ENCODE measurements at regions not wholly inside any gene's neighbourhood (a gene's known extent, or its start where the extent isn't known, plus 50 kb on each side); places are given as distances from the start of the nearest gene placed in this dataset.

DNA sequence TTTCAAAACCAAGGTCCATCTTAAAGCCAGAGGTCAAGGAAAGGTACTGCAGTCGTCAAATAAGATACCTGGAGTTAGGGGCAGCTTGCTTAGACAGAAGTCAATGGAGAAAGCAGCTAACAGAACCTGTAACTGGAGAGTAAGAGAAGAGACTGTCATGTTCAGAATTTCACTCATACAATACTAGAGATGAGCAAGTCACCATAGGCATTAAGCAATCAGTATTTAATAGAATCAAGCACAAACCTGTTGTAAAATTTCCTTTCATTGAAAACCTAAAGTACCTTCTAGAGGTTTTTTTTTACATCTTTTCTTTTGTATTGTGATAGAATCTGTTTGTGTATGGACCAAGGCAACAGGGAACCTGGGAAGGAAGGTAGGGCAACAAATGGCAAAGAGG, 183.4 kb upstream of the ERBB4 start (continued):
- TF ChIP-seq, protein P1, sequence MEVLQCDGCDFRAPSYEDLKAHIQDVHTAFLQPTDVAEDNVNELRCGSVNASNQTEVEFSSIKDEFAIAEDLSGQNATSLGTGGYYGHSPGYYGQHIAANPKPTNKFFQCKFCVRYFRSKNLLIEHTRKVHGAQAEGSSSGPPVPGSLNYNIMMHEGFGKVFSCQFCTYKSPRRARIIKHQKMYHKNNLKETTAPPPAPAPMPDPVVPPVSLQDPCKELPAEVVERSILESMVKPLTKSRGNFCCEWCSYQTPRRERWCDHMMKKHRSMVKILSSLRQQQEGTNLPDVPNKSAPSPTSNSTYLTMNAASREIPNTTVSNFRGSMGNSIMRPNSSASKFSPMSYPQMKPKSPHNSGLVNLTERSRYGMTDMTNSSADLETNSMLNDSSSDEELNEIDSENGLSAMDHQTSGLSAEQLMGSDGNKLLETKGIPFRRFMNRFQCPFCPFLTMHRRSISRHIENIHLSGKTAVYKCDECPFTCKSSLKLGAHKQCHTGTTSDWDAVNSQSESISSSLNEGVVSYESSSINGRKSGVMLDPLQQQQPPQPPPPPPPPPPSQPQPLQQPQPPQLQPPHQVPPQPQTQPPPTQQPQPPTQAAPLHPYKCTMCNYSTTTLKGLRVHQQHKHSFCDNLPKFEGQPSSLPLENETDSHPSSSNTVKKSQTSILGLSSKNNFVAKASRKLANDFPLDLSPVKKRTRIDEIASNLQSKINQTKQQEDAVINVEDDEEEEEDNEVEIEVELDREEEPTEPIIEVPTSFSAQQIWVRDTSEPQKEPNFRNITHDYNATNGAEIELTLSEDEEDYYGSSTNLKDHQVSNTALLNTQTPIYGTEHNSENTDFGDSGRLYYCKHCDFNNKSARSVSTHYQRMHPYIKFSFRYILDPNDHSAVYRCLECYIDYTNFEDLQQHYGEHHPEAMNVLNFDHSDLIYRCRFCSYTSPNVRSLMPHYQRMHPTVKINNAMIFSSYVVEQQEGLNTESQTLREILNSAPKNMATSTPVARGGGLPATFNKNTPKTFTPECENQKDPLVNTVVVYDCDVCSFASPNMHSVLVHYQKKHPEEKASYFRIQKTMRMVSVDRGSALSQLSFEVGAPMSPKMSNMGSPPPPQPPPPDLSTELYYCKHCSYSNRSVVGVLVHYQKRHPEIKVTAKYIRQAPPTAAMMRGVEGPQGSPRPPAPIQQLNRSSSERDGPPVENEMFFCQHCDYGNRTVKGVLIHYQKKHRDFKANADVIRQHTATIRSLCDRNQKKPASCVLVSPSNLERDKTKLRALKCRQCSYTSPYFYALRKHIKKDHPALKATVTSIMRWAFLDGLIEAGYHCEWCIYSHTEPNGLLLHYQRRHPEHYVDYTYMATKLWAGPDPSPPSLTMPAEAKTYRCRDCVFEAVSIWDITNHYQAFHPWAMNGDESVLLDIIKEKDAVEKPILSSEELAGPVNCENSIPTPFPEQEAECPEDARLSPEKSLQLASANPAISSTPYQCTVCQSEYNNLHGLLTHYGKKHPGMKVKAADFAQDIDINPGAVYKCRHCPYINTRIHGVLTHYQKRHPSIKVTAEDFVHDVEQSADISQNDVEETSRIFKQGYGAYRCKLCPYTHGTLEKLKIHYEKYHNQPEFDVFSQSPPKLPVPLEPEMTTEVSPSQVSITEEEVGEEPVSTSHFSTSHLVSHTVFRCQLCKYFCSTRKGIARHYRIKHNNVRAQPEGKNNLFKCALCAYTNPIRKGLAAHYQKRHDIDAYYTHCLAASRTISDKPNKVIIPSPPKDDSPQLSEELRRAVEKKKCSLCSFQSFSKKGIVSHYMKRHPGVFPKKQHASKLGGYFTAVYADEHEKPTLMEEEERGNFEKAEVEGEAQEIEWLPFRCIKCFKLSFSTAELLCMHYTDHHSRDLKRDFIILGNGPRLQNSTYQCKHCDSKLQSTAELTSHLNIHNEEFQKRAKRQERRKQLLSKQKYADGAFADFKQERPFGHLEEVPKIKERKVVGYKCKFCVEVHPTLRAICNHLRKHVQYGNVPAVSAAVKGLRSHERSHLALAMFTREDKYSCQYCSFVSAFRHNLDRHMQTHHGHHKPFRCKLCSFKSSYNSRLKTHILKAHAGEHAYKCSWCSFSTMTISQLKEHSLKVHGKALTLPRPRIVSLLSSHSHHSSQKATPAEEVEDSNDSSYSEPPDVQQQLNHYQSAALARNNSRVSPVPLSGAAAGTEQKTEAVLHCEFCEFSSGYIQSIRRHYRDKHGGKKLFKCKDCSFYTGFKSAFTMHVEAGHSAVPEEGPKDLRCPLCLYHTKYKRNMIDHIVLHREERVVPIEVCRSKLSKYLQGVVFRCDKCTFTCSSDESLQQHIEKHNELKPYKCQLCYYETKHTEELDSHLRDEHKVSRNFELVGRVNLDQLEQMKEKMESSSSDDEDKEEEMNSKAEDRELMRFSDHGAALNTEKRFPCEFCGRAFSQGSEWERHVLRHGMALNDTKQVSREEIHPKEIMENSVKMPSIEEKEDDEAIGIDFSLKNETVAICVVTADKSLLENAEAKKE (CRISPR knock-in tag; IDR thresholded peaks at IDR 0.05) = no peak
- TF ChIP-seq, protein P2, sequence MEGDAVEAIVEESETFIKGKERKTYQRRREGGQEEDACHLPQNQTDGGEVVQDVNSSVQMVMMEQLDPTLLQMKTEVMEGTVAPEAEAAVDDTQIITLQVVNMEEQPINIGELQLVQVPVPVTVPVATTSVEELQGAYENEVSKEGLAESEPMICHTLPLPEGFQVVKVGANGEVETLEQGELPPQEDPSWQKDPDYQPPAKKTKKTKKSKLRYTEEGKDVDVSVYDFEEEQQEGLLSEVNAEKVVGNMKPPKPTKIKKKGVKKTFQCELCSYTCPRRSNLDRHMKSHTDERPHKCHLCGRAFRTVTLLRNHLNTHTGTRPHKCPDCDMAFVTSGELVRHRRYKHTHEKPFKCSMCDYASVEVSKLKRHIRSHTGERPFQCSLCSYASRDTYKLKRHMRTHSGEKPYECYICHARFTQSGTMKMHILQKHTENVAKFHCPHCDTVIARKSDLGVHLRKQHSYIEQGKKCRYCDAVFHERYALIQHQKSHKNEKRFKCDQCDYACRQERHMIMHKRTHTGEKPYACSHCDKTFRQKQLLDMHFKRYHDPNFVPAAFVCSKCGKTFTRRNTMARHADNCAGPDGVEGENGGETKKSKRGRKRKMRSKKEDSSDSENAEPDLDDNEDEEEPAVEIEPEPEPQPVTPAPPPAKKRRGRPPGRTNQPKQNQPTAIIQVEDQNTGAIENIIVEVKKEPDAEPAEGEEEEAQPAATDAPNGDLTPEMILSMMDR (conservative IDR thresholded peaks at IDR 0.05; ENCODE audit: low read depth in 2 of 2) = no peak
- TF ChIP-seq NANOG (IDR thresholded peaks at IDR 0.05; ENCODE audit: borderline replicate concordance) (no peak), ZNF331 (CRISPR knock-in tag; IDR thresholded peaks at IDR 0.05; ENCODE audit: low read depth) (no peak), ZNF114 (CRISPR knock-in tag; IDR thresholded peaks at IDR 0.05) (no peak), STAT1 (IDR thresholded peaks at IDR 0.05; ENCODE audit: unreplicated experiment) (no peak)

DNA sequence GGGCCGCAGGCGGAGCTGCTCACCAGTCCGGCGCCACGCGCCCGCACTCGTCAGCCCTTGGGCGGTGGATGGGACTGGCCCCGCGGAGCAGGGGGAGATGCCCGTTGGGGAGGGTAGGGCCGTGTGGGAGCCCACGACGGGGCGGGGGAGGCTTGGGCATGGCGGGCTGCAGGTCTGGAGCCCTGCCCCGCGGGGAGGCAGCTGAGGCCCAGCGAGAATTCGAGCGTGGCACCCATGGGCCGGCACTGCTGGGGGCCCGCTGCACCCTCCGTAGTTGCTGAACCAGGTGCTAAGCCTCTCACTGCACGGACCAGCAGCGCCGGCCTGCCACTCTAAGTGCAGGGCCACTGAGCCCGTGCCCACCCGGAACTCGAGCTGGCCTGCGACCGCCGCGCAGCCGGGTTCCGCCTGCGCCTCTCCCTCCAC, 182.4 kb upstream of the ERBB4 start:
- Mint-ChIP-seq H3K4me1 (peaks cover 1% of the 10 kb centered on the region; the same call in 2 of the 3 replicates), H3K36me3 (ENCODE audit: low read depth) (peaks cover 14% of the 10 kb centered on the region), H3K27me3 (ENCODE audit: insufficient read depth, low read depth, poor library complexity) (peaks cover 3% of the 10 kb centered on the region), H3K4me3 (no peak overlapping the region), H3K9me3 (peaks cover 20% of the 10 kb centered on the region), H3K27ac (no peak overlapping the region)
- no peak overlapping the region for H2AFZ ChIP-seq
- no peaks in the 10 kb centered on the region for H3K36me3 ChIP-seq (ENCODE audit: insufficient read depth)
- no peak overlapping the region for H3K4me3 ChIP-seq
- H3K27ac ChIP-seq (ENCODE audit: low read depth) = no peak overlapping the region
- no peaks in the 10 kb centered on the region for H3K4me1 ChIP-seq (ENCODE audit: insufficient read depth)
- H3K27me3 ChIP-seq (ENCODE audit: insufficient read depth) = no peaks in the 10 kb centered on the region
- no peaks in the 10 kb centered on the region for H3K79me2 ChIP-seq (replicated peaks; ENCODE audit: insufficient read depth)
- ATAC-seq (no peak), DNase-seq (ENCODE audit: low spot score) (no peak)
- H3K4me2 ChIP-seq = no peak overlapping the region
- no peaks in the 10 kb centered on the region for H4K20me1 ChIP-seq (replicated peaks; ENCODE audit: insufficient read depth)
- H3K9me2 ChIP-seq (ENCODE audit: insufficient read depth) = 0 out of 2 replicates have a peak, but pooled peaks cover 2% of the 10 kb centered on the region
- H3F3A ChIP-seq (replicated peaks; ENCODE audit: low read depth) = no peaks in the 10 kb centered on the region
- TF ChIP-seq EZH2phosphoT487 (IDR thresholded peaks at IDR 0.05; ENCODE audit: unreplicated experiment) (no peak), JUNB (IDR thresholded peaks at IDR 0.05; ENCODE audit: unreplicated experiment) (no peak), STAT1 (IDR thresholded peaks at IDR 0.05; ENCODE audit: unreplicated experiment) (no peak), NANOG (IDR thresholded peaks at IDR 0.05; ENCODE audit: borderline replicate concordance) (no peak), ZNF331 (CRISPR knock-in tag; IDR thresholded peaks at IDR 0.05; ENCODE audit: low read depth) (no peak), REST (IDR thresholded peaks at IDR 0.05; ENCODE audit: unreplicated experiment) (no peak)
- TF ChIP-seq, protein P2 (conservative IDR thresholded peaks at IDR 0.05; ENCODE audit: low read depth in 2 of 2) = no peak
- TF ChIP-seq, protein P3, sequence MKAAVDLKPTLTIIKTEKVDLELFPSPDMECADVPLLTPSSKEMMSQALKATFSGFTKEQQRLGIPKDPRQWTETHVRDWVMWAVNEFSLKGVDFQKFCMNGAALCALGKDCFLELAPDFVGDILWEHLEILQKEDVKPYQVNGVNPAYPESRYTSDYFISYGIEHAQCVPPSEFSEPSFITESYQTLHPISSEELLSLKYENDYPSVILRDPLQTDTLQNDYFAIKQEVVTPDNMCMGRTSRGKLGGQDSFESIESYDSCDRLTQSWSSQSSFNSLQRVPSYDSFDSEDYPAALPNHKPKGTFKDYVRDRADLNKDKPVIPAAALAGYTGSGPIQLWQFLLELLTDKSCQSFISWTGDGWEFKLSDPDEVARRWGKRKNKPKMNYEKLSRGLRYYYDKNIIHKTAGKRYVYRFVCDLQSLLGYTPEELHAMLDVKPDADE (IDR thresholded peaks at IDR 0.05) = no peak

Data from GM23338 (cell line).